NB4 (cell line): ENCODE measurements at regions not wholly inside any gene's neighbourhood (a gene's known extent, or its start where the extent isn't known, plus 50 kb on each side); places are given as distances from the start of the nearest gene placed in this dataset.

Source experiments
- DNase-seq: peaks from one replicate; pipeline ENCODE4 v3.0.0; 2010; ENCODE audit warnings: low read depth
- H3K4me3 ChIP-seq: one replicate; pipeline ENCODE4 v1.5.1; 2011; ENCODE audit warnings: mild to moderate bottlenecking, low read depth, low read length, moderate library complexity
- MYC ChIP-seq: IDR thresholded peaks from 2 replicates; pipeline ENCODE4 v1.6.1; 2011; ENCODE audit warnings: low read depth, low read length
- POLR2A ChIP-seq: IDR thresholded peaks from 2 replicates; pipeline ENCODE4 v1.6.1; 2011; ENCODE audit warnings: mild to moderate bottlenecking; ENCODE audit not compliant: insufficient read length; ENCODE audit errors: extremely low read depth
- TF ChIP-seq, protein P1 (sequence below): IDR thresholded peaks from one replicate; pipeline ENCODE4 v1.5.1; 2012; ENCODE audit warnings: low read depth, low read length
- TF ChIP-seq, protein P2 (sequence below): IDR thresholded peaks from 2 replicates; pipeline ENCODE4 v1.6.1; 2011; ENCODE audit warnings: low read depth, low read length

DNA sequence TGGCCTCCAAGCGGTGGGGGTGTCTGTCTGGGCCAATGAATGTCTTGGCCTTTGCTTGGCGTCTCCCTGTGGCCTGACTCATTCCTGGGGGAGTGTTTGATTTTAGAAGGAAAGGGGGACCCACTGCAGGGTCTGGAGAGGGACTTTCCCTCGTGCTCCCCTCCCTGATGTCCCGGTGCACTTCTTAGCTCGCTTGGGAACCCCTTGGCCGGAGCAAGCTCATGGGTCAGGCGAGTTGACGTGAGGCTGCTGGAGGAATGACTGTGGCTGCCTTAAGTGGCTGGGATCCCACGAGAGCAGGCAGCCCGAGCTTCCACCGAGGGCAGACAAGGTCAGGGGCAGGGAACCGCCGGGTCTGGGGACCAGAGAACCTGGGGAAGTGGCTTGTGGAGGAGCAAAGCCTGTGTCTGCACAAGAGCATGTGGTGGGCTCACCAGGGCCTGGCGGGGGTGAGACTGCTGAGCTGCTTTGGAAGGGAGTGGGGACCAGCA, 218.4 kb upstream of the C14orf180 start:
- no peak overlapping the region for H3K4me3 ChIP-seq
- no peak for DNase-seq
- TF ChIP-seq POLR2A = no peak
- TF ChIP-seq, protein P1, sequence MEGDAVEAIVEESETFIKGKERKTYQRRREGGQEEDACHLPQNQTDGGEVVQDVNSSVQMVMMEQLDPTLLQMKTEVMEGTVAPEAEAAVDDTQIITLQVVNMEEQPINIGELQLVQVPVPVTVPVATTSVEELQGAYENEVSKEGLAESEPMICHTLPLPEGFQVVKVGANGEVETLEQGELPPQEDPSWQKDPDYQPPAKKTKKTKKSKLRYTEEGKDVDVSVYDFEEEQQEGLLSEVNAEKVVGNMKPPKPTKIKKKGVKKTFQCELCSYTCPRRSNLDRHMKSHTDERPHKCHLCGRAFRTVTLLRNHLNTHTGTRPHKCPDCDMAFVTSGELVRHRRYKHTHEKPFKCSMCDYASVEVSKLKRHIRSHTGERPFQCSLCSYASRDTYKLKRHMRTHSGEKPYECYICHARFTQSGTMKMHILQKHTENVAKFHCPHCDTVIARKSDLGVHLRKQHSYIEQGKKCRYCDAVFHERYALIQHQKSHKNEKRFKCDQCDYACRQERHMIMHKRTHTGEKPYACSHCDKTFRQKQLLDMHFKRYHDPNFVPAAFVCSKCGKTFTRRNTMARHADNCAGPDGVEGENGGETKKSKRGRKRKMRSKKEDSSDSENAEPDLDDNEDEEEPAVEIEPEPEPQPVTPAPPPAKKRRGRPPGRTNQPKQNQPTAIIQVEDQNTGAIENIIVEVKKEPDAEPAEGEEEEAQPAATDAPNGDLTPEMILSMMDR = no peak
- TF ChIP-seq, protein P2, sequence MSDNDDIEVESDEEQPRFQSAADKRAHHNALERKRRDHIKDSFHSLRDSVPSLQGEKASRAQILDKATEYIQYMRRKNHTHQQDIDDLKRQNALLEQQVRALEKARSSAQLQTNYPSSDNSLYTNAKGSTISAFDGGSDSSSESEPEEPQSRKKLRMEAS = no peak
- TF ChIP-seq MYC = no peak

DNA sequence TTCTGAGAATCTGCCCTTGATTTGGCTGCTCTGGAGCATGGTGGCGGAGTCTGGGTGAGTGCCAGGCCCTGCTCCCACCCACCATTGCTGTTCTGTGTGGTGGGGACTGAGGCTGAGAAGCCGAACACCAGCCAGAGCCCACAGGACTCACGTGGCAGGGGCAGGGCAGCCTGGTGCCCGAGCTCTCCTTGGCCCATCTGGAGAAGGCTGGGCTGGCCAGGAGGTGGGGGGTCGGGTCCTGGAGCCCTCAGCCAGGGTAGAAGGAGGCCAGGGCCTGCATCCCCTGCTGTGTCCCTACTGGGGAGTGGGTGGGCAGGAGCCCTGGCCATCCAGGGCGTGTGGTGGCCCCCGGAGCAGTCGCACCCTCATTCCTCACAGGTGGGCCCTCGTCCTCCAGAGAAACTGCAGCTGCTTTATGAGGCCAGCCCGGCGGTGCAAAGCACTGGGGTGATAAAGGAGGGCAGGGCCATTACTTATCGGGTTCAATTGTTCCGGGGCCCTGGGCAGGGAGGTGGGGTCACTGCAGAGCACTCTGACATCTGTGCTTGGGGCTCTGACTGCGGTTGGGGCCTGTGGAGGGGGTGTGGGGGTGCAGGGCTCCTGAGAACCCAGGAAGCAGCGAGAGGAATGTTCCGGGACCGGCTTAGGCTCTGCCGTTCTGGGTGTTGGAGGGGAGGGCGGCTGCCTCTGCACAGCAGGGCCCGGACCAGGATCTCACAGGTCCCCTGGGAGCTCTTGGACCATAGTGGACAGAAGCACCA, 217.5 kb upstream of the C14orf180 start:
- no peak for TF ChIP-seq POLR2A
- TF ChIP-seq, protein P1 = no peak
- no peak for DNase-seq
- no peak overlapping the region for H3K4me3 ChIP-seq

DNA sequence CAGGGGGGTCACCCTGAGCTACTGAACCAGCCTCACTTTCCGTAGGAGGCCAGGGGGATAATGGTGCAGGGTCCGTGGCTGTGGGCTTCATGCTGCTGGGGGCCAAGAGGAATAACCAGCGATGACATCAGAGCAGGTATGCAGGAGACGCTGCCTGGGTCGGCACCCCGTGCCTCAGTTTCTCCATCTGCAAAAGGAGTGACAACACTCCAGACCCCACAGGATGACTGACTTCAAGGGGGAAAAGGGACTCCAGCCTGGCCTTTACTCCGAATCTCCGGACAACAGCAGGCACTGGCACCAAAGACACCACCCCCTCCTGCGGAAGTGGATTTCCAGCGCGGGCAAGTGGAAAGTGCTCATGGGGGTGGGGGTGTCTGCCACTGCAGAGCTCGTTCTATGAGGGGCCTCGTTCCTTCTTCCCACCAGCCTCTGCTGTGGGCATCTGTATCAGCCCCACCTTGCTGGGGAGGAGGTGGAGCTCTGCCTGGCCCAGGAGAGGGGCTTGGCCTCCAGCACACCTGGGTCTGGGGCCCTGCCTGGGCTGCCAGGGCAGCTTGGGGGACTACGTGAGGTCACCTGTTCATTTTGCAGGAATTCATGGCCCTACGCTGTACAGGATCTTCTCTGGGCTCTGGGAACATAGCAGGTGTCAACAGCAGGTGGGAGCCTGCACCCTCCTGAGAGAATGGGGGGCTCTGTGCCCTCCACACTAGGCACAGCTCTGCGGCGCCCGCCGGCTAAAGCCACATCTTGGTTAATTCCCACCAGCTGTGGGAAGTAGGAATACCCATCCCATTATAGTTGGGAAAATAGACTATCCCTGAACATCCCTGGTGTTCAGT, 216.6 kb upstream of the C14orf180 start:
- DNase-seq = no peak
- TF ChIP-seq, protein P2 = no peak
- TF ChIP-seq POLR2A (no peak), MYC (no peak)
- TF ChIP-seq, protein P1 = no peak
- H3K4me3 ChIP-seq = no peak overlapping the region

DNA sequence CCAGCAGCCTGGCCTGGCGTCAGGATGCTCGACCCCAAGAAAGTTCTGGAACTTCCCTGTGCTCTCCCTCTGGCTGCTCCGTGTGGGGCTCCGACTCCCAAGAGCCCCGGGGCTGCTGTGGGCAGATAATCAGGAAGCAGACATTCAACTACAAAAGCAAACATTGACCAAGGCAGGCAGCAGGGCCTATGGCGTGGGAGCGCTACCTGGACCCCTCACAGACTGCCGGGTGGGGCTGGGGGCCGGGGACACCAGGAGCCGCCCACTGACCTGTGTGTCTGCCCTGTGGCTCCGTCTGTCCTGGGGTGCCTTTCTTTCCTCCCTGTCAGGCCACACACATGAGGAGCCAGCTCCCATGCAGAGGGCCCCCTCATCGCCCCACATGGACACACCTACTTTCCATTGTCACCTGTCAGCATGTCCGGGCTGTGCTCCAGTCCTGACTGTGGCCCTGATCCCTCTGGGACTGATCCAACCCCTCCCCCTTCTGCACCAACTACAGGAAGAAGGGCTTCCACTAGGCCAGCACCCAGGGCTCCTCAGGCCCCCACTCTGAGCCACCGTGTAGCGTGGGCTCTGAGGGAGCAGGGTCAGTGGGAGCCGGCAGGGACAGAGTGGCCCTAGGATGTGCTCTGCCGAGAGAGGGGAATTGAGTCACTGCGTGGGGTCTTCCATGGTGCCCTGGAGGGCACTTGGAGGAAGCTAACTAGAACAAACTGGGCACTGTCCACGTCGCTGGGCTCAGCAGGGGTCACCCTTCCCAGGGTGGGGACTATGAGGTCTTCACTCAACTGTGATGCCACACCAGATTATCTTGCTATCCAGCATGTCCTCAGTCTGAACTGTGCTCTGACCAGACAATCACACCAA, 215.4 kb upstream of the C14orf180 start:
- no peak overlapping the region for H3K4me3 ChIP-seq
- TF ChIP-seq POLR2A (no peak), MYC (no peak)
- TF ChIP-seq, protein P2 = no peak
- TF ChIP-seq, protein P1 = no peak
- no peak for DNase-seq

DNA sequence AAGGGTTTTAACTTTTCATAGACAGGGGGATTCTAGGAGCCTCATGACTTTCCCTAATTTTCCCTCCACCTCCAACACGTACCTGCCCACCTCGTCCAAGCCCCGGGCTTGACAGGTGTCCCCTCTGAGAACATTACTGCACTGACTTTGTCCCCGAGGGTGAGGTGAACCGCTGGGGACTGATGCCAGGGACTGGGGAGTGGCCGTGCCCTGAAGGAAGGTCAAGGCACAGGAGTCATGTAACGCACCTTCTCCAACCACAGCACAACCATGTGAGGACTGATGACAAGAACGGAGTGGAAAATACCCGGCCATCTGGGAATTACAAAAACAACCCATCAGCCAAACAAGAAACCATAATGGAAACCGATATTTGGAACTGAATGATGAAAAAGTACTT, 214.7 kb upstream of the C14orf180 start:
- DNase-seq = no peak
- no peak for TF ChIP-seq MYC
- TF ChIP-seq, protein P1 = no peak
- TF ChIP-seq, protein P2 = no peak
- TF ChIP-seq POLR2A = no peak
- H3K4me3 ChIP-seq = no peak overlapping the region
